ENCODE measurements at regions not wholly inside any gene's neighbourhood (a gene's known extent, or its start where the extent isn't known, plus 50 kb on each side); places are given as distances from the start of the nearest gene placed in this dataset.

DNA sequence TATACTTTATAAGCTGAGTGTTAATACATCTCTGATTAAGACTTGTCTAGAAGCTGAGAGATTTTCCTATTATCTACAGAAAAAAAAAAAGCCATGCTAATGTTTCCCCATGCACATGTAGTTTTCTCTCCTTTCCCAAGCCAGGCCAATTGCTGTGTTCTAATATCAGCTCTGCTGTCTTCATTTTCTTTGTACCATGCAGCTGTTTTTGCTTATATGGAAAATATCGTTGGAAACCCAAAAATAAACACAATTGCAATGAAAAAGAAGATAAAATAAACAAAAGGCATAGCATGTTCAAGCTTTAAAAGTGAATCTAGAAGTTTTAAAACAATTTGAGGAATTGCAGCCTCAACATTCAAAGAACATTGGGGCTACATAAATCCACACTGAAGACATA, 817.4 kb upstream of the ACVR2A start:
- Histone ChIP-seq H3K27me3 (replicated peaks; ENCODE audit: insufficient read depth, low read depth, low read length, poor library complexity) (no peaks in the 10 kb centered on the region), H3K9me3 (ENCODE audit: low read depth, low read length, poor library complexity, severe bottlenecking) (no peaks in the 10 kb centered on the region), H3K4me1 (ENCODE audit: insufficient read depth, low read length, poor library complexity, severe bottlenecking) (peaks cover under 1% of the 10 kb centered on the region), H3K4me3 (ENCODE audit: low read depth, low read length, poor library complexity, severe bottlenecking) (no peak overlapping the region), H3K36me3 (ENCODE audit: insufficient read depth, low read length, poor library complexity, severe bottlenecking) (no peaks in the 10 kb centered on the region), H3K27ac (ENCODE audit: low read depth, low read length, poor library complexity, severe bottlenecking) (no peak overlapping the region)
- intact Hi-C loops (cut with micrococcal nuclease; ENCODE audit: unreplicated experiment): no loop called here
- ChIA-PET CTCF (no interaction called here), POLR2A (ENCODE audit: low non-redundant PET) (no interaction called here)
- no peak for DNase-seq (ENCODE audit: low spot score)
- no TSS peak for BruUV-seq (replicated peaks)
- TF ChIP-seq, protein P1, sequence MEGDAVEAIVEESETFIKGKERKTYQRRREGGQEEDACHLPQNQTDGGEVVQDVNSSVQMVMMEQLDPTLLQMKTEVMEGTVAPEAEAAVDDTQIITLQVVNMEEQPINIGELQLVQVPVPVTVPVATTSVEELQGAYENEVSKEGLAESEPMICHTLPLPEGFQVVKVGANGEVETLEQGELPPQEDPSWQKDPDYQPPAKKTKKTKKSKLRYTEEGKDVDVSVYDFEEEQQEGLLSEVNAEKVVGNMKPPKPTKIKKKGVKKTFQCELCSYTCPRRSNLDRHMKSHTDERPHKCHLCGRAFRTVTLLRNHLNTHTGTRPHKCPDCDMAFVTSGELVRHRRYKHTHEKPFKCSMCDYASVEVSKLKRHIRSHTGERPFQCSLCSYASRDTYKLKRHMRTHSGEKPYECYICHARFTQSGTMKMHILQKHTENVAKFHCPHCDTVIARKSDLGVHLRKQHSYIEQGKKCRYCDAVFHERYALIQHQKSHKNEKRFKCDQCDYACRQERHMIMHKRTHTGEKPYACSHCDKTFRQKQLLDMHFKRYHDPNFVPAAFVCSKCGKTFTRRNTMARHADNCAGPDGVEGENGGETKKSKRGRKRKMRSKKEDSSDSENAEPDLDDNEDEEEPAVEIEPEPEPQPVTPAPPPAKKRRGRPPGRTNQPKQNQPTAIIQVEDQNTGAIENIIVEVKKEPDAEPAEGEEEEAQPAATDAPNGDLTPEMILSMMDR (conservative IDR thresholded peaks at IDR 0.05; ENCODE audit: low read depth, low read length): no peak
- TF ChIP-seq EZH2 (IDR thresholded peaks at IDR 0.05; ENCODE audit: borderline replicate concordance, low read depth, low read length, poor library complexity, severe bottlenecking): no peak

DNA sequence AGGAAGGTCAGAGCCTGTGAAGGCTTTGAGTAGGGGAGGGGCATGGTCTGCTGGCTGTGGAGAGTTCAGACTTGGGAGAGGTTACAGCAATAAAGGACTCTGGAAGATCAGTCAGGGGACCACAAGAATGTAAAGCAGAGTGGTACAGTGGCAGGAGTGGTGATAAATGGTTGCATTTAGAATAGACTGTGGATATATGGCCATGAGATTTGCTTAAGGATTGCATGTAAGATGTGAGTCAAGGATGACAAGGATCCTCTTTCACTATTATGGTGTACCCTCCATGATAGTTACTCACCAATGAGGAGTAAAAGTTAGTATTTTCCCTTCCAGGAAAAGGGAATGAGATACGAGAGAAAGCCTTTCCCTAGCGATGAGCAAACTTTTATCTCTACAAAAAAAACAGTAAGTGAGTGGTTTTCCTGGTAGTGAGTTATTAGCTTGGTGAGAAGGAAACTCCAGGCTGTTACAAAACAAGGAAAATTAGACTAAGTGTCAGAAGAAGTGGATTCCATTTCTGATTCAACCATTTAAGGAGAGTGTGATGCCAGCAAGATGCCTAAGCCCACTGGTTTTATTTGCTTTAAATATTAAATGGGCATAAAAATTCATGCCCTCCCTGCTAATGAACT, 818.0 kb upstream of the ACVR2A start:
- intact Hi-C loops (cut with micrococcal nuclease; ENCODE audit: unreplicated experiment): no loop called here
- CTCF ChIA-PET: no interaction called here
- no peaks in the 10 kb centered on the region for H3K9me3 ChIP-seq (ENCODE audit: low read depth, low read length, poor library complexity, severe bottlenecking)
- TF ChIP-seq EZH2 (IDR thresholded peaks at IDR 0.05; ENCODE audit: borderline replicate concordance, low read depth, low read length, poor library complexity, severe bottlenecking): no peak
- TF ChIP-seq, protein P1 (conservative IDR thresholded peaks at IDR 0.05; ENCODE audit: low read depth, low read length): no peak
- H3K27me3 ChIP-seq (replicated peaks; ENCODE audit: insufficient read depth, low read depth, low read length, poor library complexity): no peaks in the 10 kb centered on the region
- H3K4me3 ChIP-seq (ENCODE audit: low read depth, low read length, poor library complexity, severe bottlenecking): no peak overlapping the region
- no peak for DNase-seq (ENCODE audit: low spot score)
- H3K4me1 ChIP-seq (ENCODE audit: insufficient read depth, low read length, poor library complexity, severe bottlenecking): no peaks in the 10 kb centered on the region
- no TSS peak for BruUV-seq (replicated peaks)
- no peaks in the 10 kb centered on the region for H3K36me3 ChIP-seq (ENCODE audit: insufficient read depth, low read length, poor library complexity, severe bottlenecking)
- no peak overlapping the region for H3K27ac ChIP-seq (ENCODE audit: low read depth, low read length, poor library complexity, severe bottlenecking)
- POLR2A ChIA-PET (ENCODE audit: low non-redundant PET): no interaction called here

DNA sequence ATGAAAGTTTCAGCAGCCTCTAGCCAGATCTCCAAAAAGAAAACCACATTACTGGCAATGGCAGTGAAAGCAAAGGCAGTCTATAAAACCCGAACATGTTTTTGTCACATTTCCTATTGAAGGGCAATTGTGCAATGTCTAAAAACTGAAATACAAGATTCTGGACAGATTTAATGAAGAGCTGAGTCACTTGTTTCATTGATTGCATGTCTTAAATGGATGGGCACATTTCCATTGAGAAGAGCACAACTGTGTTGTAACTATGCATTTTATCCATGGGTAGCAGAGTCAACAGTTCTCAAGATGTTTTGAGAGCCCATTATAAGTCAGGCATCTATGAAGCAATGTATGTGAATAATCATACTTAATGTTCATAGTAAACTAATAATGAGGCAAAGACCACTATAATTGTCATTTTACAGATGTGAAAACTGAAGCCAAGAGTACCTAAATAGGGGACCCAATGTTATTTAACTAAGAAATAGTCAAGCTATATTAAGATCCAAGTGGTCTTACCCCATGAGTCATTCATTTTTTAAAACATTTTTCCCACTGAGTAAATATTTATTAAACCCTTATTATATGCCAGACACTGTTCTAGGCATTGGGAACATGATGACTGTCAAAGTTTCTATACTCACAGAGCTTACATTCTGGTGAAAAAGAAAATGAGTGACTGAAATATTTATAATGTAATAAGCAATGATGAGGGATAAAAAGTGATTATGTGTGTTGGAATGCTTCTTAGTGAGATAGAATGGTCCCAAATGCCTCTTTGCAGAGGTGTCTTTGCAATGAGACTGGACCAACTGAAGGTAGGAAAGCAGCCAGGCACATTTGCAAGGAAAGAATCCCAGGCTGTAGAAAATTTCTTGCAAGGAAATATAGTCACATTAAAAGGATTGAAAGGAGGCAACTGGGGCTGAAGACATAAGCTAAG, 818.9 kb upstream of the ACVR2A start:
- Histone ChIP-seq H3K27me3 (replicated peaks; ENCODE audit: insufficient read depth, low read depth, low read length, poor library complexity) (no peaks in the 10 kb centered on the region), H3K4me3 (ENCODE audit: low read depth, low read length, poor library complexity, severe bottlenecking) (no peak overlapping the region), H3K36me3 (ENCODE audit: insufficient read depth, low read length, poor library complexity, severe bottlenecking) (no peaks in the 10 kb centered on the region), H3K4me1 (ENCODE audit: insufficient read depth, low read length, poor library complexity, severe bottlenecking) (no peaks in the 10 kb centered on the region), H3K27ac (ENCODE audit: low read depth, low read length, poor library complexity, severe bottlenecking) (no peak overlapping the region), H3K9me3 (ENCODE audit: low read depth, low read length, poor library complexity, severe bottlenecking) (no peaks in the 10 kb centered on the region)
- peak; percentile 9 for DNase-seq (ENCODE audit: low spot score)
- intact Hi-C loops (cut with micrococcal nuclease; ENCODE audit: unreplicated experiment): no loop called here
- BruUV-seq (replicated peaks): no TSS peak
- ChIA-PET POLR2A (ENCODE audit: low non-redundant PET) (no interaction called here), CTCF (no interaction called here)
- TF ChIP-seq, protein P1 (conservative IDR thresholded peaks at IDR 0.05; ENCODE audit: low read depth, low read length): no peak
- no peak for TF ChIP-seq EZH2 (IDR thresholded peaks at IDR 0.05; ENCODE audit: borderline replicate concordance, low read depth, low read length, poor library complexity, severe bottlenecking)
